NCI-H524 (cell line): ENCODE measurements at regions not wholly inside any gene's neighbourhood (a gene's known extent, or its start where the extent isn't known, plus 50 kb on each side); places are given as distances from the start of the nearest gene placed in this dataset.
"Not testable (repeated sequence)": the region's sequence is repeated elsewhere in the genome, so short reads cannot be mapped to it uniquely, and the experiment has no call there.

Source experiments
- DNase-seq, 2 experiments: peaks; one replicate each; lab custom pipeline; 2025; lab: John Stamatoyannopoulos, UW

GRCh38 chr4:184950117-184950830 lies 68.0 kb upstream of the HELT start:
- DNase-seq: no peak

- DNase-seq: peak in 1 of 2 experiments; percentile 9
Measured at GRCh38 chr4:184950926-184951325, 67.4 kb upstream of the HELT start.

- no peak for DNase-seq
Measured at GRCh38 chr4:184951668-184952160, 66.6 kb upstream of the HELT start.

GRCh38 chr4:184952522-184952921 lies 65.8 kb upstream of the HELT start:
- DNase-seq: no peak

GRCh38 chr4:184953421-184953945 lies 64.8 kb upstream of the HELT start:
- DNase-seq: no peak

- DNase-seq: no peak
Measured at GRCh38 chr4:184953971-184954370, 64.3 kb upstream of the HELT start.

GRCh38 chr4:184954482-184954881 lies 63.8 kb upstream of the HELT start:
- DNase-seq: no peak

- no peak for DNase-seq
Measured at GRCh38 chr4:184955116-184955515, 63.2 kb upstream of the HELT start.

- no peak for DNase-seq
Measured at GRCh38 chr4:184955636-184956035, 62.7 kb upstream of the HELT start.

- peak; percentile 64 to 72 for DNase-seq
Measured at GRCh38 chr4:184957446-184958115, 60.7 kb upstream of the HELT start.

- DNase-seq: peak in 1 of 2 experiments; percentile 74
Measured at GRCh38 chr4:184958127-184958922, 60.0 kb upstream of the HELT start.

GRCh38 chr4:184958923-184959210 lies 59.4 kb upstream of the HELT start:
- DNase-seq: no peak

- DNase-seq: no peak
Measured at GRCh38 chr4:184959309-184959708, 59.0 kb upstream of the HELT start.

- DNase-seq: no peak
Measured at GRCh38 chr4:184959786-184960185, 58.5 kb upstream of the HELT start.

- DNase-seq: no peak
Measured at GRCh38 chr4:184960505-184960971, 57.8 kb upstream of the HELT start.

GRCh38 chr4:184961660-184962059 lies 56.6 kb upstream of the HELT start:
- DNase-seq: peak in 1 of 2 experiments; percentile 24

GRCh38 chr4:184962125-184962638 lies 56.1 kb upstream of the HELT start:
- no peak for DNase-seq

GRCh38 chr4:184965230-184966050 lies 52.9 kb upstream of the HELT start:
- not testable (repeated sequence) for DNase-seq

- not testable (repeated sequence) for DNase-seq
Measured at GRCh38 chr4:184966051-184966691, 52.1 kb upstream of the HELT start.

GRCh38 chr4:184967699-184968098 lies 50.6 kb upstream of the HELT start:
- DNase-seq: not testable (repeated sequence)

- no peak for DNase-seq
Measured at GRCh38 chr4:184968366-184968765, 49.9 kb upstream of the HELT start.
